GM12878 (cell line): ENCODE measurements at regions not wholly inside any gene's neighbourhood (a gene's known extent, or its start where the extent isn't known, plus 50 kb on each side); places are given as distances from the start of the nearest gene placed in this dataset.

Source experiments
- ATAC-seq: fragments of 200-7000 bp; cut with Tn5 transposase; 3 replicates; pipeline ENCODE4 v1.9.1; 2020; ENCODE audit warnings: mild to moderate bottlenecking, moderate library complexity
- BruUV-seq: library from RNA; stranded (reverse); fragments of 400-500 nt; replicated peaks from 2 replicates; lab custom pipeline; 2021; lab: Mats Ljungman, UMichigan
- CTCF ChIA-PET: fragments of 300-600 bp; sonication (Branson Sonifier 250); formaldehyde crosslinking; extraction: SDS; loops from one replicate; lab custom pipeline; 2021; ENCODE audit warnings: inconsistent platforms; lab: Yijun Ruan, JAX
- POLR2A ChIA-PET: fragments of 350-600 bp; formaldehyde crosslinking; extraction: SDS; loops from one replicate; lab custom pipeline; 2021; ENCODE audit warnings: inconsistent platforms; lab: Charles Lee
- RAD21 ChIA-PET: fragments of 300-600 bp; sonication (Branson Sonifier 250); formaldehyde crosslinking; loops from one replicate; lab custom pipeline; 2023; ENCODE audit warnings: antibody characterized with exemption; ENCODE audit not compliant: unreplicated experiment; lab: Charles Lee
- SMC1A ChIA-PET: fragments of 300-600 bp; sonication (Branson Sonifier 250); formaldehyde crosslinking; loops from one replicate; lab custom pipeline; 2023; ENCODE audit not compliant: unreplicated experiment, uncharacterized antibody; lab: Charles Lee
- DNase-seq: peaks from one replicate; pipeline ENCODE4 v3.0.0-alpha.2; 2011; ENCODE audit warnings: low read depth, low spot score
- FAIRE-seq: peaks from 3 replicates; lab custom pipeline; 2011; peaks lifted over from hg19 to GRCh38; lab: Jason Lieb, UNC
- H2AFZ ChIP-seq: 2 replicates; pipeline ENCODE4 v1.6.0; 2011; ENCODE audit warnings: low read depth, low read length, control low read depth; ENCODE audit not compliant: control insufficient read depth
- H3K27ac ChIP-seq: 2 replicates; pipeline ENCODE4 v1.5.1; 2011; ENCODE audit warnings: control low read depth; ENCODE audit not compliant: control insufficient read depth, insufficient read depth
- H3K27me3 ChIP-seq, 2 experiments: replicated peaks in 1 of 2; 2 replicates each; pipeline versions ENCODE4 v1.6.0 to v1.6.1; 2011; ENCODE audit warnings: low read length in 1 of 2; ENCODE audit not compliant: control insufficient read depth in 2 of 2, insufficient read depth in 2 of 2
- H3K36me3 ChIP-seq, 2 experiments: 2 replicates each; pipeline ENCODE4 v1.5.1; 2011; ENCODE audit warnings: low read length in 1 of 2; ENCODE audit not compliant: control insufficient read depth in 2 of 2, insufficient read depth in 2 of 2
- H3K4me1 ChIP-seq: 2 replicates; pipeline ENCODE4 v1.6.1; 2011; ENCODE audit warnings: mild to moderate bottlenecking, low read length, moderate library complexity, mixed read lengths; ENCODE audit not compliant: control insufficient read depth, insufficient read depth
- H3K4me2 ChIP-seq: 2 replicates; pipeline ENCODE4 v1.6.0; 2011; ENCODE audit warnings: control low read depth; ENCODE audit not compliant: control insufficient read depth, insufficient read depth
- H3K4me3 ChIP-seq: fragments of 200-600 bp; sonication (generic); 2 replicates; pipeline ENCODE4 v1.5.1; 2016
- H3K79me2 ChIP-seq: 2 replicates; pipeline ENCODE4 v1.6.0; 2011; ENCODE audit warnings: low read length; ENCODE audit not compliant: control insufficient read depth, insufficient read depth
- H3K9ac ChIP-seq: 2 replicates; pipeline ENCODE4 v1.8.0; 2011; ENCODE audit warnings: low read length, control low read depth, mixed read lengths; ENCODE audit not compliant: control insufficient read depth, insufficient read depth
- H3K9me3 ChIP-seq: replicated peaks from 3 replicates; pipeline ENCODE4 v1.5.1; 2011; ENCODE audit warnings: mild to moderate bottlenecking, low read length; ENCODE audit not compliant: control insufficient read depth, insufficient read depth
- H4K20me1 ChIP-seq: 2 replicates; pipeline ENCODE4 v1.6.0; 2011; ENCODE audit not compliant: control insufficient read depth, insufficient read depth
- GABPA ChIP-seq: IDR thresholded peaks from 2 replicates; pipeline ENCODE4 v1.6.1; 2014; ENCODE audit warnings: antibody characterized with exemption, low read depth, mild to moderate bottlenecking, inconsistent platforms
- IRF5 ChIP-seq: fragments of 450-650 bp; IDR thresholded peaks from 2 replicates; pipeline ENCODE4 v1.6.1; 2017; ENCODE audit warnings: borderline replicate concordance
- JUND ChIP-seq: IDR thresholded peaks from 2 replicates; pipeline ENCODE4 v1.6.1; 2012; ENCODE audit warnings: low read depth, mild to moderate bottlenecking, low read length, improper control_type of control experiment, moderate library complexity
- KLF5 ChIP-seq: fragments of 450-650 bp; IDR thresholded peaks from 2 replicates; pipeline ENCODE4 v1.6.1; 2014; ENCODE audit warnings: mild to moderate bottlenecking; ENCODE audit not compliant: partially characterized antibody
- NR2F1 ChIP-seq: fragments of 450-650 bp; conservative IDR thresholded peaks from 2 replicates; pipeline ENCODE4 v1.6.1; 2017; ENCODE audit warnings: mild to moderate bottlenecking
- RB1 ChIP-seq: fragments of 450-650 bp; formaldehyde crosslinking; IDR thresholded peaks from 2 replicates; pipeline ENCODE4 v1.6.1; 2017; ENCODE audit warnings: mild to moderate bottlenecking, borderline replicate concordance
- SIX5 ChIP-seq: IDR thresholded peaks from 2 replicates; pipeline ENCODE4 v1.6.1; 2011; ENCODE audit warnings: mild to moderate bottlenecking, low read depth, low read length, moderate library complexity; ENCODE audit not compliant: severe bottlenecking
- SPI1 ChIP-seq: IDR thresholded peaks from 2 replicates; pipeline ENCODE4 v1.6.1; 2011; ENCODE audit warnings: low read depth, mild to moderate bottlenecking, low read length, moderate library complexity, borderline replicate concordance; ENCODE audit not compliant: insufficient read depth
- ZSCAN29 ChIP-seq: fragments of 450-650 bp; IDR thresholded peaks from 2 replicates; pipeline ENCODE4 v1.6.1; 2017; ENCODE audit warnings: mild to moderate bottlenecking, moderate library complexity
- WGBS: methylation state at CpG from one replicate; pipeline ENCODE4 v1.1.6; 2016; ENCODE audit warnings: low lambda C conversion rate; ENCODE audit not compliant: insufficient replicate concordance, insufficient coverage; ENCODE audit errors: missing lambda C conversion rate; 5-methylcytosine and 5-hydroxymethylcytosine counted together
- in situ Hi-C: fragments of 300-500 bp; cut with MboI; formaldehyde crosslinking; loops from 9 replicates; pipeline ENCODE4 v1.14.3; 2018; ENCODE audit warnings: mixed read lengths
- intact Hi-C: fragments of 100-400 bp; cut with micrococcal nuclease; formaldehyde crosslinking; loops from one replicate; pipeline ENCODE4 v1.14.2; 2022; ENCODE audit not compliant: unreplicated experiment

- ChIA-PET SMC1A (interaction anchor here (1.0 to 1.5 kb wide), 2 partner anchors 17 to 44 kb away, joined by 3 read pairs; no protein-coding TSS in a partner anchor), POLR2A (no interaction called here), CTCF (interaction anchor here (0.9 kb wide), 1 partner anchor 201 kb away, joined by 3 read pairs; no protein-coding TSS in a partner anchor), RAD21 (no interaction called here)
- Histone ChIP-seq H3K4me1 (no peaks in the 10 kb centered on the region), H3K9me3 (no peaks in the 10 kb centered on the region), H3K79me2 (no peaks in the 10 kb centered on the region), H3K27ac (no peak overlapping the region), H4K20me1 (no peaks in the 10 kb centered on the region), H3K27me3 (no peaks in the 10 kb centered on the region), H3K4me2 (no peak overlapping the region; the same call in 1 of the 2 replicates), H3K36me3 (no peaks in the 10 kb centered on the region), H2AFZ (no peak overlapping the region), H3K9ac (no peak overlapping the region), H3K4me3 (no peak overlapping the region)
- WGBS: 0% methylated on average over 2 of the region's 2 CpGs
- no peak for FAIRE-seq
- TF ChIP-seq SIX5: no peak
- TF ChIP-seq RB1: no peak
- no peak for TF ChIP-seq KLF5
- no peak for TF ChIP-seq JUND
- no peak for TF ChIP-seq ZSCAN29
- no peak for TF ChIP-seq NR2F1
- no peak for TF ChIP-seq IRF5
- TF ChIP-seq SPI1: peak; percentile 29; the same call in 1 of the 2 replicates
- no peak for TF ChIP-seq GABPA
- in situ Hi-C loops: no loop called here
- peak; percentile 1 for DNase-seq
- peak; percentile 70 for ATAC-seq
- intact Hi-C loops: no loop called here
- no TSS peak for BruUV-seq
Observed at GRCh38 chr4:124060261-124060918, 652.1 kb downstream of the ANKRD50 start.
